DOHH2 (cell line): ENCODE measurements at regions not wholly inside any gene's neighbourhood (a gene's known extent, or its start where the extent isn't known, plus 50 kb on each side); places are given as distances from the start of the nearest gene placed in this dataset.

ENCODE experiments used
- CTCF ChIP-seq: fragments of 200-600 bp; sonication (generic); IDR thresholded peaks from one replicate; pipeline ENCODE4 v1.5.1; 2014; ENCODE audit warnings: antibody characterized with exemption, mild to moderate bottlenecking, low read depth, low read length; ENCODE audit not compliant: poor library complexity, severe bottlenecking
- EZH2phosphoT487 ChIP-seq: fragments of 200-600 bp; sonication (generic); IDR thresholded peaks from 2 replicates; pipeline ENCODE4 v1.6.1; 2017; ENCODE audit warnings: borderline replicate concordance, mild to moderate bottlenecking, antibody characterized with exemption, low read length, moderate library complexity, mixed read lengths

GRCh38 chr6:91407706-91408105 is 820.8 kb upstream of the MAP3K7 start:
- TF ChIP-seq CTCF (no peak), EZH2phosphoT487 (no peak)
